Endothelial cell of umbilical vein (primary cell): ENCODE measurements at regions not wholly inside any gene's neighbourhood (a gene's known extent, or its start where the extent isn't known, plus 50 kb on each side); places are given as distances from the start of the nearest gene placed in this dataset.

Experiments used
- CTCF ChIP-seq, 2 donors: IDR thresholded peaks; 1 replicate in 1 of 2; 2 replicates in 1 of 2; pipeline ENCODE4 v1.5.1; 2011; ENCODE audit warnings: low read length in 2 of 2, mild to moderate bottlenecking in 2 of 2, moderate library complexity in 2 of 2, control low read depth in 1 of 2, inconsistent platforms in 1 of 2, low read depth in 1 of 2; ENCODE audit not compliant: insufficient read depth in 1 of 2; ENCODE audit errors: extremely low read depth in 1 of 2
- EZH2 ChIP-seq: IDR thresholded peaks from 2 replicates; pipeline ENCODE4 v1.6.1; 2012; ENCODE audit warnings: borderline replicate concordance, low read depth, mild to moderate bottlenecking, moderate library complexity, low read length, inconsistent platforms; ENCODE audit not compliant: severe bottlenecking
- JUN ChIP-seq: IDR thresholded peaks from 2 replicates; pipeline ENCODE4 v1.6.1; 2011; ENCODE audit warnings: borderline replicate concordance, low read depth; ENCODE audit not compliant: insufficient read length, insufficient read depth
- MAX ChIP-seq: IDR thresholded peaks from 2 replicates; pipeline ENCODE4 v1.6.1; 2011; ENCODE audit not compliant: insufficient read depth, insufficient read length
- MYC ChIP-seq: IDR thresholded peaks from one replicate; pipeline ENCODE4 v1.6.1; 2011; ENCODE audit warnings: mild to moderate bottlenecking, low read depth, low read length
- POLR2A ChIP-seq: IDR thresholded peaks from 2 replicates; pipeline ENCODE4 v1.6.1; 2012; ENCODE audit warnings: low read depth, mild to moderate bottlenecking, control low read depth, low read length
- POLR2AphosphoS5 ChIP-seq: IDR thresholded peaks from 2 replicates; pipeline ENCODE4 v1.6.1; 2012; ENCODE audit warnings: low read depth, mild to moderate bottlenecking, control low read depth, low read length, moderate library complexity; ENCODE audit not compliant: insufficient read depth

GRCh38 chr6:145313041-145313855, 422.1 kb downstream of the EPM2A start:
- TF ChIP-seq EZH2 (no peak), CTCF (IDR thresholded peaks at IDR 0.05; ENCODE audit: extremely low read depth in 1 of 2, insufficient read depth in 1 of 2, low read depth in 1 of 2, low read length in 2 of 2) (no peak), POLR2A (no peak), MAX (no peak), POLR2AphosphoS5 (no peak), JUN (no peak), MYC (no peak)
